Skeletal muscle satellite cell (primary cell): ENCODE measurements at regions not wholly inside any gene's neighbourhood (a gene's known extent, or its start where the extent isn't known, plus 50 kb on each side); places are given as distances from the start of the nearest gene placed in this dataset.

ENCODE experiments used
- H3K27me3 ChIP-seq: 2 replicates; pipeline ENCODE4 v1.7.0; 2013; ENCODE audit warnings: low read length; ENCODE audit not compliant: control insufficient read depth, insufficient read depth
- H3K36me3 ChIP-seq: 2 replicates; pipeline ENCODE4 v1.7.0; 2013; ENCODE audit warnings: mild to moderate bottlenecking, control low read depth, low read length; ENCODE audit not compliant: insufficient read depth
- H3K4me1 ChIP-seq: 2 replicates; pipeline ENCODE4 v1.7.0; 2013; ENCODE audit warnings: low read length; ENCODE audit not compliant: control insufficient read depth, insufficient read depth
- H3K4me2 ChIP-seq: 2 replicates; pipeline ENCODE4 v1.7.0; 2013; ENCODE audit warnings: mild to moderate bottlenecking, low read length
- H3K4me3 ChIP-seq: 2 replicates; pipeline ENCODE4 v1.7.0; 2013; ENCODE audit warnings: low read length
- H3K9ac ChIP-seq: 2 replicates; pipeline ENCODE4 v1.7.0; 2013; ENCODE audit warnings: mild to moderate bottlenecking, low read depth, low read length, moderate library complexity
- H3K9me3 ChIP-seq: replicated peaks from 2 replicates; pipeline ENCODE4 v1.7.0; 2013; ENCODE audit warnings: mild to moderate bottlenecking, control low read depth, low read length

DNA sequence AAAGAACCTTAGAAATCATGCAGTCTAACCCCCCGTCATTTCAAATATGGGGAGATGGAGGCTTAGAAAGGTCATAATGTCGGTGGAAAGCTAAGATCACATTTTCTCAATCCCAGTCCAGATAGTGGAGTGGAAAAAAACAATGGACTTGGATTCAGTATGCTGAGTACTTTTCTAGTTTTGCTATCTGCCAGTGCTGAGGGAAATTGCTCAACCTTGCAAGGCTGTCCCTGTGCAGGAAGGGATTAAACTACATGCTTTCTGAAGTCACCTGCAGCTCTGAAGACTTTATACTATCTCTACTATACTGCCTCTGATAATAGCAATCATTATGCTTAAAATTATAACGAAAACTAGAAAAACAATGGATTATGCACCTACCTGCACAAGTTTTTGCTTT is 272.8 kb downstream of the LRIG3 start:
- H3K4me3 ChIP-seq = no peak overlapping the region

DNA sequence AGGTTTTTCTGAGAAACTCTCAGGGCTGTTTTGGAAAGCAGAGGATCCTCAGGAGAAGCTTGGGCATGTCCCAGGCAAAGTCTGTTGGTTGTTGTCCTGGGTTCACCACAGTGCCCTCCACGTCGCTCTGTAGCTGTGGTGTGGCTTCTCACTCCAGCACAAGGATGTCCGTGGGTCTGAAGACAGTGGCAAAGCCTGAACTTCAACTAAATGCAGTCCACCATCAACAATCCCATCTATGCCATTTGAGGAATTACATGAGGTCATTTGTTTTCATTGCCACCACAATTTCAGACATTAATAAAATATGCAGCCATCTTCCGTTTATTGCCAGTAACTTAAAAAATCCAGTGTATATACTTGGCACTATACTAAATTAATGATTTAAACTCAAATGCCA is 272.1 kb downstream of the LRIG3 start:
- Histone ChIP-seq H3K36me3 (no peaks in the 10 kb centered on the region), H3K4me1 (peaks cover 8% of the 10 kb centered on the region), H3K4me3 (peak overlapping the region; percentile 7), H3K4me2 (peak overlapping the region; percentile 36), H3K9me3 (no peaks in the 10 kb centered on the region), H3K9ac (no peak overlapping the region), H3K27me3 (no peaks in the 10 kb centered on the region)

More for the DNA sequence above, 272.8 kb downstream of the LRIG3 start:
- Histone ChIP-seq H3K27me3 (no peaks in the 10 kb centered on the region), H3K9me3 (no peaks in the 10 kb centered on the region), H3K4me1 (peaks cover 8% of the 10 kb centered on the region), H3K9ac (no peak overlapping the region), H3K4me2 (peak overlapping the region; percentile 36), H3K36me3 (no peaks in the 10 kb centered on the region)

DNA sequence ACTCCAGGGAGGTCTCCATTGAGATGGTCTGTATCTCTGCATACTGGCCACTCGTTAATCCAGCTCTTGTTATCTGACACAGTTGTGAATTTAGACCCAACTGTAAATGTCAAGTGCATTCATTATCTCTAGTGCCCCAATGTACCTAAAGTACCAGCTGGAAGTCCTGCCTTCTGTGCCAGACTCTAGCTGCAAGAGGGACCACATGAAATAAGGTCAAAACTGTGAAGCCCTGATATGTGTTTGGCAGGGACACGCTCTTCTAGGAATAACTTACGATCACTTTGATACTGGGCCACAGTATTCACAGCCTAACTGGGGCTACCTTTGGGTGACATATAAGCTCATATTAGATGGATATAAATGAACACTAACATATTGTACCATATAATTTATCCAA is 268.5 kb downstream of the LRIG3 start:
- no peaks in the 10 kb centered on the region for H3K27me3 ChIP-seq
- H3K4me2 ChIP-seq = no peak overlapping the region
- no peaks in the 10 kb centered on the region for H3K9me3 ChIP-seq
- H3K9ac ChIP-seq = no peak overlapping the region
- peaks cover 8% of the 10 kb centered on the region for H3K4me1 ChIP-seq
- H3K36me3 ChIP-seq = no peaks in the 10 kb centered on the region
- H3K4me3 ChIP-seq = no peak overlapping the region

DNA sequence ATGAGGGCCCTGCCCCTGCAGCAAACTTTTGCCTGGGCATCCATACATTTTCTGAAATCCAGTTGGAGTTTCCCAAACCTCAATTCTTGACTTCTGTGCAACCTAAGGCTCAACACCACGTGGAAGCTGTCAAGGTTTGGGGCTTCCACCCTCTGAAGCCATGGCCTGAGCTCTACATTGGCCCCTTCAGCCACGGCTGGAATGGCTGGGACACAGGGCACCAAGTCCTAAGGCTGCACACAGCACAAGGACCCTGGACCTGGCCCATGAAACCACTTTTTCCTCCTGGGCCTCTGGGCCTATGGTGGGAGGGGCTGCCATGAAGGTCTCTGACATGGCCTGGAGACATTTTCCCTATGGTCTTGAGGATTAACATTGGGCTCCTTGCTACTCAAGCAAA is 266.3 kb downstream of the LRIG3 start:
- H3K4me3 ChIP-seq = no peak overlapping the region
- no peaks in the 10 kb centered on the region for H3K36me3 ChIP-seq
- no peak overlapping the region for H3K4me2 ChIP-seq
- no peaks in the 10 kb centered on the region for H3K4me1 ChIP-seq
- H3K27me3 ChIP-seq = no peaks in the 10 kb centered on the region
- H3K9ac ChIP-seq = no peak overlapping the region
- H3K9me3 ChIP-seq = no peaks in the 10 kb centered on the region

DNA sequence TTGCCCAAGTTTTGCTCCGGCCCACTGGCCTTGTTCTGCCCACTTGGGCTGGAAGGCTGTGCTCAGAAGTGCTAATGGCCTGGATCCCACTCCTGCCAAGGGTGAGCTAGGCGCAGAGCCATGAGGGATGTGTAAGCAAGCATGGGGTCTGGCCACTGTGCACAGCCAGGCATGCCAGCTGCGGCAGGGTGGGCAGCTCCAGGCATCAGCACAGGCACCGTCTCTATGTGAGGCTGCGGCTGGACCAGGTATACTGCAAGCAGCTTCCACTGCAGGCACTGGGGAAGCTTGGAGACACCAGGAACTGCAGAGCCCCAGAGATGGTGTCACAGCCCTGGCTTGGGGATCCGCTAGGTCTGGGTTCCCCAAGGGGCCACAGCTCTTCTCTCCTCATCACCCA is 264.9 kb downstream of the LRIG3 start:
- no peaks in the 10 kb centered on the region for H3K27me3 ChIP-seq
- no peak overlapping the region for H3K4me2 ChIP-seq
- no peak overlapping the region for H3K4me3 ChIP-seq
- H3K4me1 ChIP-seq = no peaks in the 10 kb centered on the region
- no peaks in the 10 kb centered on the region for H3K36me3 ChIP-seq
- no peaks in the 10 kb centered on the region for H3K9me3 ChIP-seq
- H3K9ac ChIP-seq = no peak overlapping the region

DNA sequence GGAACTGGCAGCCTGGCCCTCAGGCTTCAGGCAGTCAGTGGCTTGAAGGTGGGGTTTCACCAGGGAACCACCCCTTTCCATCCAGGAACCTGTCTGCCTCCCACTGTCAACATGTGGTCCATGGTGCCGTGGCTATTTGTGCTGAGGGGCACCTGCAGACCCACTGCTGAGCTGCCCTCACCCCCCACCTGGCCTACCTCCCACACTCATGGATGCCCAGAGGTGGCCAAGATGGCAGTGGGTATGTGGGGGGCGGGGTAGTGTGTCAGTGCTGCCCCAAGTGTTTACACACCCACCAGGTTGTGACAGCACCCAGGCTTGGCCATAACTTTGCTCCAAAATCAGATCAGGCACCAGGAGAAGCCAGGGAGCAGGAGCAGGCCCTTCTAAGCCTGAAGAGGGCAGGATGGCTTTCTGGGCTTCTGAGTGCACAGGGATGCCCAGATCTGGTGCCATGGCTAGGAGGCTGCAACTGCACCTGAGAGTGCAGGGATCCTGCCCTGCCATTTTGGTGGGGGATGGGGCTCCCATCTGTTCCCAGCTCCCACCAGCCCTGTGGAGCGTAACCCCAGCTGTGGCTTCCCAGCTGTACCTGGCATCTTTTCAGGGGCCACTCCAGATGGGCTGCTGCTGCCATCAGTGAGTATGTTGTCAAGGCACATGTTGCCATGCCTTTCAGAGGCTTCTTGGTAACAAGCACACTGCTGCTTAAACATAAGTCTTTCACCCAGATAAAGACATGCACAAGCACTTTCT is 263.9 kb downstream of the LRIG3 start:
- Histone ChIP-seq H3K9me3 (no peaks in the 10 kb centered on the region), H3K4me2 (no peak overlapping the region), H3K4me3 (no peak overlapping the region), H3K36me3 (no peaks in the 10 kb centered on the region), H3K9ac (no peak overlapping the region), H3K27me3 (no peaks in the 10 kb centered on the region), H3K4me1 (no peaks in the 10 kb centered on the region)

DNA sequence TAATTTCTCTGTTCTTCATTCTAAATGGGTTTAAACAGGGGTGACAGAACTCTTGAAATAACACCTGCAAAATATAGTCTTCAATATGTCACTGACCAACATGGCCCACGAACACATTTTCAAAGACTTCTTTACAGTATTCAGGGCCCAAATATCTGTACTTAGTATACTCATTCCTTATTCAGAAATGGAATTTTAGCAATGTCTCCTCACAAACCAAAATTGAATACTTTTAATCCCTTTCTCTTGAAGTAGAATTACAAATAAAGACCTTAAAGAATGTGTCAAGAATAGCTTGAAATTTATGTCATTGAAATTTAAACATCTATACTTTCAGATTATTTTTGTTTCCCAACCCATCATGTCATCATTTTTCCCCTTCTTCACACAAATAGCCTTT is 263.1 kb downstream of the LRIG3 start:
- Histone ChIP-seq H3K27me3 (no peaks in the 10 kb centered on the region), H3K9me3 (no peaks in the 10 kb centered on the region), H3K4me2 (no peak overlapping the region), H3K4me3 (no peak overlapping the region), H3K36me3 (no peaks in the 10 kb centered on the region), H3K4me1 (no peaks in the 10 kb centered on the region), H3K9ac (no peak overlapping the region)

DNA sequence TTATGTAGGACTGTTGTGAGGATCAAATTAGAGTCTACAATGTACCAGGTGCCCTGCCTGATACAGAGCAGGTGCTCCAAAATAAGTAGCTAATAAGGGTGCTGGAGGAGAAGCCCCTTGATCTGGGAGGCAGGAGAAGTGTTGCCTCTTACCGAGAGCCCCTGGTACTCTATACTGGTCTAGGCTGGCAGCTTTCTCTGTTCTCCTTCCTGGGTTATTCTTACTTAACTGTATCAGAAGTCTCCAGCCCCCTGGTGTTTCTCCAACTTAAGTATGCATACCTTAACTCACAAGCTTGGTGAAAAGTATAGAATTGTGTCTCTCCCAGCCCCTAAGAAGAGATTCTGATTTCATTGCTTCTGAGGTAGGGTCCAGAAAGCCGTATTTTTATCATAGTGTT is 254.9 kb downstream of the LRIG3 start:
- Histone ChIP-seq H3K4me1 (peaks cover 13% of the 10 kb centered on the region), H3K4me2 (no peak overlapping the region), H3K9ac (no peak overlapping the region), H3K4me3 (no peak overlapping the region), H3K9me3 (no peaks in the 10 kb centered on the region), H3K27me3 (no peaks in the 10 kb centered on the region), H3K36me3 (no peaks in the 10 kb centered on the region)

DNA sequence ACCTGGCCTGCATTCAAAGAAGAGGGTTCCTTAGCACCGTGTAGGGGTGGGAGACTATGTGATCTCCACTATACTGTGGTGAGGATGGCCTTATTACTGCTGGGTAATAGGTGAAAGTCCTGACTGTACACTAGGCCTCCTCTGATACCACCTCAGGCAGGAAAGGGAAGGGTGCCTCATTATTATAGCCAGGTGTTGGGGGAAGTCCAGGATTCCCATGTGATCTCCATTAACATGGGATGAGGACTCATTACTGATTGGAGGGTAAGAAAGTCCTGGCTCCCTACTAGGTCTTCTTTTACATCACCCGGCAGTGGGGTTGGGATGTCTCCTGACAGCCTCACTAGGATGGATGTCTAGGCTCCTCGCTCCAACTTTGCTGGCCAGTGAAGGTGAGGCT is 252.1 kb downstream of the LRIG3 start:
- no peaks in the 10 kb centered on the region for H3K9me3 ChIP-seq
- H3K4me2 ChIP-seq = no peak overlapping the region

DNA sequence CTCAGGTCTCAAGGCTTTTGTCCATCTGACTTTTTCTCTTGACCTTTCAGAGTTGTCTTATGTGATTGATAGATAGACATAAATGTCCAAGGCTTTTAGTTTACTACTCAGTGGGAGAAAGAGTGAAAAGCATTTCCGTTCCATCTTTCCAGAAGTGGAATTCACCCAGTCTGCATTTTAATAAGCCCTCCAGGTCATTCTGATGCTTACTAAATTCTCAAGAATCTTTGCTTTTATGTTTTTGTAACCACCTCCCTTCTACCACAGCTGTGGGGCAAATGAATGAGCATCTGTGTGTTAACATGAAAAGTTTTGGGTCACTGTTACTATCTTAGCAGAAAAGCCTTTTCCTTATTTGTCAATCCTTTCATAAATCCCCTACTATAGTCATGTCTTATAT is 251.4 kb downstream of the LRIG3 start:
- peaks cover 13% of the 10 kb centered on the region for H3K4me1 ChIP-seq
- H3K9me3 ChIP-seq = no peaks in the 10 kb centered on the region

More for the DNA sequence above, 252.1 kb downstream of the LRIG3 start:
- H3K27me3 ChIP-seq = no peaks in the 10 kb centered on the region
- H3K9ac ChIP-seq = peak overlapping the region; percentile 46
- H3K4me1 ChIP-seq = peaks cover 13% of the 10 kb centered on the region
- H3K4me3 ChIP-seq = no peak overlapping the region
- no peaks in the 10 kb centered on the region for H3K36me3 ChIP-seq

DNA sequence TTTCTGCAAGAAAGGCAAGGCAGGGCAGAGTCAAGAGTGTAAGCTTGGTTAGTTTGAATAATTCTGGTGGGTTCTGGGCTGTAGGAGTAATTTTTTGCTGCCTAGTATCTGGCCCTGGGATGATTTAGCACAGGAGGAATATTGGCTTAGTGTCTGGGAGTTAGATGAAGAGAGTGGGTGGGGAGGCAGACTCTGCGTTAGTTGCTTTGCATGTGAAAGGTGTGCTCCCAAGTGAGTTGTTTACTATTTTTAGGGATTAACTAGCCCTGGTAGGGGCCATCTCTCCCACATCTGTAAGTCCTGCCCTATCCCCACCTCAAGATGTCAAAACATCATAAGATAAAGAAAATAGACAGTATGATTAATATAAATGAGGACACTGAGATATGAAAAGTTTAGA is 249.7 kb downstream of the LRIG3 start:
- Histone ChIP-seq H3K36me3 (no peaks in the 10 kb centered on the region), H3K9me3 (no peaks in the 10 kb centered on the region), H3K4me3 (no peak overlapping the region), H3K4me2 (no peak overlapping the region), H3K27me3 (no peaks in the 10 kb centered on the region), H3K9ac (no peak overlapping the region), H3K4me1 (peaks cover 13% of the 10 kb centered on the region)

More for the DNA sequence above, 251.4 kb downstream of the LRIG3 start:
- H3K36me3 ChIP-seq = no peaks in the 10 kb centered on the region
- H3K9ac ChIP-seq = peak overlapping the region; percentile 46
- no peaks in the 10 kb centered on the region for H3K27me3 ChIP-seq
- H3K4me2 ChIP-seq = peak overlapping the region; percentile 37
- H3K4me3 ChIP-seq = no peak overlapping the region

DNA sequence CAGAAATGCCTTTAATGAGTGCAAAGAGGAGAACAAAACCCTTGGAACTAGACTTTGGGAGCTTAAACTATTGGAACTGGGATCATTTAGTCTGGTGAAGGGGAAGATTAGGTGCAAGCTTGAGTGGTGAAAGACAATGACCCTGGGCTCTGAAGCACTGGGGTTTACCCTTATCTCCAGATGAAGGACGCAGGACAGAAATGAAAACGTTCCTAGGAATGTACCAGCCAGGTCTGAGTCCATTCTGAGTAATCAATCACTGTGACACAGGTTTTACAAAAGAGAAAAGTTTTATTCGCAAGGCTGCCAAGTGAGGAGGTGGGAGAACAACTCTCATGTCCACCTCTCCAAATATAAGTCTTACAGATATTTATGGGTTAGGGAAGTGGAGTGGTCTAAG is 249.1 kb downstream of the LRIG3 start:
- Histone ChIP-seq H3K4me3 (no peak overlapping the region), H3K36me3 (no peaks in the 10 kb centered on the region), H3K9me3 (no peaks in the 10 kb centered on the region), H3K4me1 (peaks cover 13% of the 10 kb centered on the region), H3K27me3 (no peaks in the 10 kb centered on the region), H3K4me2 (no peak overlapping the region), H3K9ac (no peak overlapping the region)
